ENCODE measurements at regions not wholly inside any gene's neighbourhood (a gene's known extent, or its start where the extent isn't known, plus 50 kb on each side); places are given as distances from the start of the nearest gene placed in this dataset.

- H3K4me3 ChIP-seq (ENCODE audit: low read depth, low read length): no peak overlapping the region
- DNase-seq (ENCODE audit: low read depth): no peak
- TF ChIP-seq CTCF (IDR thresholded peaks at IDR 0.05; ENCODE audit: low read depth, low read length, missing control alignments): no peak
Measured at GRCh38 chr20:4352348-4352747, 103.3 kb upstream of the ADRA1D start.

- DNase-seq (ENCODE audit: low read depth): no peak
- no peak overlapping the region for H3K4me3 ChIP-seq (ENCODE audit: low read depth, low read length)
- TF ChIP-seq CTCF (IDR thresholded peaks at IDR 0.05; ENCODE audit: low read depth, low read length, missing control alignments): no peak
Measured at GRCh38 chr20:4350096-4350495, 101.0 kb upstream of the ADRA1D start.

GRCh38 chr20:4344670-4345069, 95.6 kb upstream of the ADRA1D start:
- no peak for DNase-seq (ENCODE audit: low read depth)
- no peak for TF ChIP-seq CTCF (IDR thresholded peaks at IDR 0.05; ENCODE audit: low read depth, low read length, missing control alignments)
- H3K4me3 ChIP-seq (ENCODE audit: low read depth, low read length): no peak overlapping the region

- DNase-seq (ENCODE audit: low read depth): no peak
- TF ChIP-seq CTCF (IDR thresholded peaks at IDR 0.05; ENCODE audit: low read depth, low read length, missing control alignments): no peak
- no peak overlapping the region for H3K4me3 ChIP-seq (ENCODE audit: low read depth, low read length)
Measured at GRCh38 chr20:4342609-4343008, 93.5 kb upstream of the ADRA1D start.

GRCh38 chr20:4341804-4342485, 92.9 kb upstream of the ADRA1D start:
- H3K4me3 ChIP-seq (ENCODE audit: low read depth, low read length): no peak overlapping the region
- no peak for DNase-seq (ENCODE audit: low read depth)
- TF ChIP-seq CTCF (IDR thresholded peaks at IDR 0.05; ENCODE audit: low read depth, low read length, missing control alignments): no peak

- no peak for DNase-seq (ENCODE audit: low read depth)
- TF ChIP-seq CTCF (IDR thresholded peaks at IDR 0.05; ENCODE audit: low read depth, low read length, missing control alignments): no peak
- no peak overlapping the region for H3K4me3 ChIP-seq (ENCODE audit: low read depth, low read length)
Measured at GRCh38 chr20:4335722-4336121, 86.6 kb upstream of the ADRA1D start.
